SU-DHL-6 (cell line): ENCODE measurements at regions not wholly inside any gene's neighbourhood (a gene's known extent, or its start where the extent isn't known, plus 50 kb on each side); places are given as distances from the start of the nearest gene placed in this dataset.

Experiments used
- H2AFZ ChIP-seq: fragments of 200-600 bp; sonication (generic); 2 replicates; pipeline ENCODE4 v1.6.1; 2014; ENCODE audit warnings: low read depth, mild to moderate bottlenecking, moderate library complexity, mixed read lengths, antibody characterized with exemption, low read length; ENCODE audit not compliant: severe bottlenecking
- H3F3A ChIP-seq: fragments of 200-600 bp; shearing (Covaris generic); 2 replicates; pipeline ENCODE4 v1.6.0; 2016; ENCODE audit warnings: antibody characterized with exemption, mild to moderate bottlenecking; ENCODE audit not compliant: insufficient read depth
- H3K27ac ChIP-seq: fragments of 200-600 bp; sonication (generic); 2 replicates; pipeline ENCODE4 v1.5.1; 2016; ENCODE audit warnings: low read depth, mild to moderate bottlenecking, low read length, moderate library complexity, mixed read lengths
- H3K27me3 ChIP-seq: fragments of 200-600 bp; sonication (generic), shearing (Covaris generic); 2 replicates; pipeline ENCODE4 v1.6.0; 2014; ENCODE audit warnings: mild to moderate bottlenecking, low read length
- H3K36me3 ChIP-seq: fragments of 200-600 bp; sonication (generic); 2 replicates; pipeline ENCODE4 v1.6.1; 2014; ENCODE audit warnings: mild to moderate bottlenecking, low read length, mixed read lengths
- H3K4me2 ChIP-seq: fragments of 300-600, 200-600 bp; shearing (Covaris generic), sonication (generic); 2 replicates; pipeline ENCODE4 v1.6.0; 2014; ENCODE audit warnings: low read length, low read depth, mild to moderate bottlenecking; ENCODE audit not compliant: poor library complexity, severe bottlenecking
- H3K4me3 ChIP-seq: fragments of 200-600 bp; sonication (generic); 2 replicates; pipeline ENCODE4 v1.5.1; 2014; ENCODE audit warnings: antibody characterized with exemption, low read length, mild to moderate bottlenecking, mixed read lengths; ENCODE audit not compliant: insufficient read depth, poor library complexity, severe bottlenecking
- H3K79me2 ChIP-seq: fragments of 200-600 bp; sonication (generic); 2 replicates; pipeline ENCODE4 v1.6.1; 2014; ENCODE audit warnings: mild to moderate bottlenecking, low read length, moderate library complexity; ENCODE audit not compliant: insufficient read depth
- H3K9ac ChIP-seq: fragments of 200-600 bp; sonication (generic); 2 replicates; pipeline ENCODE4 v1.7.0; 2014; ENCODE audit warnings: mild to moderate bottlenecking, low read length
- H3K9me2 ChIP-seq: fragments of 200-600 bp; sonication (generic); replicated peaks from 2 replicates; pipeline ENCODE4 v1.6.1; 2014; ENCODE audit warnings: low read length; ENCODE audit not compliant: insufficient read depth
- H3K9me3 ChIP-seq: fragments of 200-600 bp; sonication (generic); 2 replicates; pipeline ENCODE4 v1.6.1; 2014; ENCODE audit warnings: low read length, mixed read lengths; ENCODE audit not compliant: insufficient read depth
- H4K20me1 ChIP-seq: fragments of 200-600 bp; sonication (generic); 2 replicates; pipeline ENCODE4 v1.6.1; 2014; ENCODE audit warnings: low read depth, mild to moderate bottlenecking, antibody characterized with exemption, low read length, moderate library complexity, mixed read lengths
- CTCF ChIP-seq: fragments of 200-600 bp; sonication (generic); IDR thresholded peaks from one replicate; pipeline ENCODE4 v1.5.1; 2017; ENCODE audit warnings: antibody characterized with exemption, mild to moderate bottlenecking, low read length, moderate library complexity; ENCODE audit not compliant: insufficient read depth, poor library complexity, severe bottlenecking
- EZH2phosphoT487 ChIP-seq: fragments of 200-600 bp; sonication (generic), shearing (Covaris generic); conservative IDR thresholded peaks from 2 replicates; pipeline ENCODE4 v1.6.1; 2018; ENCODE audit warnings: mild to moderate bottlenecking, antibody characterized with exemption, low read length, moderate library complexity, mixed read lengths

- Histone ChIP-seq H3K4me3 (no peak overlapping the region), H3K79me2 (no peaks in the 10 kb centered on the region), H3K27ac (no peak overlapping the region), H4K20me1 (no peaks in the 10 kb centered on the region), H3K9me3 (no peaks in the 10 kb centered on the region), H3K4me2 (no peak overlapping the region), H3K36me3 (no peaks in the 10 kb centered on the region), H3K9me2 (no peaks in the 10 kb centered on the region), H3F3A (no peaks in the 10 kb centered on the region), H3K27me3 (no peaks in the 10 kb centered on the region), H2AFZ (no peak overlapping the region), H3K9ac (no peak overlapping the region)
- TF ChIP-seq CTCF, result no peak
- no peak for TF ChIP-seq EZH2phosphoT487
Observed at GRCh38 chr3:64379221-64379620, 154.0 kb upstream of the PRICKLE2 start.

- Histone ChIP-seq H3K9me3 (no peaks in the 10 kb centered on the region), H3K9me2 (no peaks in the 10 kb centered on the region), H3K4me2 (no peak overlapping the region), H3K79me2 (no peaks in the 10 kb centered on the region), H2AFZ (no peak overlapping the region), H3K27me3 (no peaks in the 10 kb centered on the region), H3K4me3 (no peak overlapping the region), H3K9ac (no peak overlapping the region), H3K36me3 (no peaks in the 10 kb centered on the region), H4K20me1 (no peaks in the 10 kb centered on the region), H3F3A (no peaks in the 10 kb centered on the region), H3K27ac (no peak overlapping the region)
- TF ChIP-seq CTCF, result no peak
- no peak for TF ChIP-seq EZH2phosphoT487
Observed at GRCh38 chr3:64377942-64378341, 152.7 kb upstream of the PRICKLE2 start.

- Histone ChIP-seq H3K79me2 (no peaks in the 10 kb centered on the region), H3K4me2 (no peak overlapping the region), H3K27me3 (no peaks in the 10 kb centered on the region), H3K9me2 (no peaks in the 10 kb centered on the region), H3K9ac (no peak overlapping the region), H3F3A (no peaks in the 10 kb centered on the region), H3K9me3 (no peaks in the 10 kb centered on the region), H3K27ac (no peak overlapping the region), H3K4me3 (no peak overlapping the region), H2AFZ (no peak overlapping the region), H4K20me1 (no peaks in the 10 kb centered on the region), H3K36me3 (no peaks in the 10 kb centered on the region)
- TF ChIP-seq EZH2phosphoT487 (no peak), CTCF (no peak)
Observed at GRCh38 chr3:64375737-64376136, 150.5 kb upstream of the PRICKLE2 start.
